MM.1S (cell line): ENCODE measurements at regions not wholly inside any gene's neighbourhood (a gene's known extent, or its start where the extent isn't known, plus 50 kb on each side); places are given as distances from the start of the nearest gene placed in this dataset.

Experiments
- DNase-seq: peaks from one replicate; pipeline ENCODE4 v3.0.0-alpha.2; 2015
- H2AFZ ChIP-seq: fragments of 300-600 bp; sonication (generic); 2 replicates; pipeline ENCODE4 v1.6.0; 2016; ENCODE audit warnings: antibody characterized with exemption, low read length
- H3F3A ChIP-seq: fragments of 300-600 bp; sonication (generic); 2 replicates; pipeline ENCODE4 v1.6.1; 2016; ENCODE audit warnings: mild to moderate bottlenecking, antibody characterized with exemption, low read length, moderate library complexity, mixed read lengths; ENCODE audit not compliant: insufficient read depth
- H3K27ac ChIP-seq: fragments of 300-600 bp; sonication (generic); 2 replicates; pipeline ENCODE4 v1.5.1; 2016; ENCODE audit warnings: mild to moderate bottlenecking, low read length
- H3K27me3 ChIP-seq: fragments of 300-600 bp; sonication (generic); replicated peaks from 2 replicates; pipeline ENCODE4 v1.6.0; 2016; ENCODE audit warnings: low read length; ENCODE audit not compliant: insufficient read depth
- H3K36me3 ChIP-seq: fragments of 300-600 bp; sonication (generic); replicated peaks from 2 replicates; pipeline ENCODE4 v1.6.1; 2016; ENCODE audit warnings: mild to moderate bottlenecking, low read length, mixed read lengths; ENCODE audit not compliant: insufficient read depth
- H3K4me1 ChIP-seq: fragments of 300-600 bp; sonication (generic); 2 replicates; pipeline ENCODE4 v1.6.1; 2016; ENCODE audit warnings: low read length, mixed read lengths
- H3K4me2 ChIP-seq: fragments of 300-600 bp; sonication (generic); 2 replicates; pipeline ENCODE4 v1.6.0; 2016; ENCODE audit warnings: low read depth, low read length
- H3K4me3 ChIP-seq: fragments of 300-600 bp; sonication (generic); 2 replicates; pipeline ENCODE4 v1.5.1; 2016; ENCODE audit warnings: low read length, mixed read lengths
- H3K79me2 ChIP-seq: fragments of 300-600 bp; sonication (generic); 2 replicates; pipeline ENCODE4 v1.6.1; 2016; ENCODE audit warnings: mixed run types, low read length, mixed read lengths
- H3K9ac ChIP-seq: fragments of 300-600 bp; sonication (generic); 2 replicates; pipeline ENCODE4 v1.6.1; 2016; ENCODE audit warnings: low read length, mixed read lengths
- H3K9me2 ChIP-seq: fragments of 300-600 bp; sonication (generic); replicated peaks from 2 replicates; pipeline ENCODE4 v1.6.1; 2016; ENCODE audit warnings: mild to moderate bottlenecking, low read length, mixed read lengths; ENCODE audit not compliant: insufficient read depth
- H3K9me3 ChIP-seq: fragments of 300-600 bp; sonication (generic); replicated peaks from 2 replicates; pipeline ENCODE4 v1.6.1; 2016; ENCODE audit warnings: mild to moderate bottlenecking, low read length, mixed read lengths; ENCODE audit not compliant: insufficient read depth
- H4K20me1 ChIP-seq: fragments of 300-600 bp; sonication (generic); 2 replicates; pipeline ENCODE4 v1.6.1; 2016; ENCODE audit warnings: mild to moderate bottlenecking, low read length, moderate library complexity, mixed read lengths; ENCODE audit not compliant: insufficient read depth
- EZH2 ChIP-seq: fragments of 300-600 bp; sonication (generic); optimal IDR thresholded peaks from 2 replicates; pipeline ENCODE3; 2017; ENCODE audit warnings: low read depth, mild to moderate bottlenecking, antibody characterized with exemption, low read length, mixed read lengths
- EZH2phosphoT487 ChIP-seq: fragments of 300-600 bp; sonication (generic); IDR thresholded peaks from 2 replicates; pipeline ENCODE4 v1.6.1; 2018; ENCODE audit warnings: antibody characterized with exemption, low read length
- TF ChIP-seq, protein P1 (sequence below): fragments of 300-600 bp; sonication (generic); IDR thresholded peaks from 2 replicates; pipeline ENCODE4 v1.5.1; 2016; ENCODE audit warnings: antibody characterized with exemption, low read length, mixed read lengths

DNA sequence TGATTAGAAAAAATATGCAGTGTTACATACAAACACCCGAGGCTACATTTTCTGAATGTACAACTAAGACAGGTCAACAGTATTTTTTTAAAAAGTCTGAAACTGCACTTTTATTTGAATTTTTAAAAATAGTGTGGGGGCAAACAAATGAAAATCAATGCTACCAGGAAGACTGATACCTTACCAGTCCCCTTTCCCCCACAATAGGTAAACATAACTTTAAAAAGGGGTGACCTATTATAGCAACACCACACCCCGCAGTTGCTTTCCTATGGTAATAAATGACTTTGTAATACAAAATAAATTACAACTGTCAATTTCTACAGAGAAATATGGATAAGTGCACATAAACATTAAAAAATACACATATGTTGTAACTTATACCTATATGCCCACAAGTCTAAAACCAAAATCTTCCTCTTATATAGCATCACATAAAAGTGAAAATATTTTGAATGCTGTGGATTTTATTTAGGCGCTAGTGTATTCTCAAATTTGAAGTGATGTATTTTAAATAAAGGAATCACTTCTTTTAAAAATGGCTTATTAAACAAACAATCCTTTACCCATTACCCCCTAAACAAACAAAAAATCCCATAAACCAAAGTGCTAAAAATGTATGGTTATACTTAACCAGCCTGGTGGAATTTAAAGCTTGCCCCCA is 63.1 kb downstream of the KCNRG start:
- peaks cover 37% of the 10 kb centered on the region; the same call in 1 of the 2 replicates for H4K20me1 ChIP-seq
- 0 out of 2 replicates have a peak, but pooled peaks cover 15% of the 10 kb centered on the region for H3K4me1 ChIP-seq
- no peaks in the 10 kb centered on the region for H3K9me2 ChIP-seq
- TF ChIP-seq EZH2phosphoT487: no peak
- H3F3A ChIP-seq: peaks cover 19% of the 10 kb centered on the region
- H3K79me2 ChIP-seq: peaks cover 87% of the 10 kb centered on the region
- no peaks in the 10 kb centered on the region for H3K27me3 ChIP-seq
- no peaks in the 10 kb centered on the region for H3K9me3 ChIP-seq
- H3K4me3 ChIP-seq: no peak overlapping the region; the same call in 1 of the 2 replicates
- no peak overlapping the region for H3K27ac ChIP-seq
- no peak for DNase-seq
- H3K36me3 ChIP-seq: no peaks in the 10 kb centered on the region; the same call in 1 of the 2 replicates
- H3K9ac ChIP-seq: no peak overlapping the region
- H3K4me2 ChIP-seq: peak overlapping the region; percentile 59
- H2AFZ ChIP-seq: no peak overlapping the region

DNA sequence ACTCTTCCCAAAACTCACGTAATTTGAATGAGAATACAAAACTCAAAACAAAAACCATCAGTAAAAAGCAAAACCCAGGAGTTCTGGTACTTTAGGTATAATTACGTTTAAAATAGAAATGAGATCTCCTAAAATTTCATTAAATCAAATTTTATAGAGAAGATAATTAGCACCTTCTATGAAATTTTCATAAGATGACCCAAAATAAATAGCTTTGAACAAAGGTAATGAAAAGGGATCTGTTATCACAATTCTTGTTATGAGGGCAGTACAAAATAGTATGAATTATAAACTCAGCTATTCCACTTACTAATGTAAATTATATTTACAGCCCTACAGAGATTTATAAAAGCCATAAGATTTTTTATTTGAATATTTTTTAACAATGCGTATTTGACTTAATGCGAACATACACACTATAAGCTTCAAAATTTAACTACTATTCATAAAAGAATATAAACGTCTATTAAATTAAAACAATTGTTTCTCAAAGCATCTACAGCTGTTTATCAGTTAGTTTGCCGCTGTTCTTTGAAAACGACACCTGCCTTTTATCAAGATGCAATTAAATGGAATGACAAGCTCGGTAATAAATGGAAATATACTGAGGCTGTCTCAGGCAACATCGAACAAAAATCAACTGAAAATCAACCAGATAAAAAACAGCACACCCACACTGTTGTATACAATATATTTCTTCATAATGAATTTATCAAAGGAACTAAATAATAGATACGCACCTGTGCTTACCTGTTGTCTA is 63.8 kb downstream of the KCNRG start:
- H3K9me3 ChIP-seq: no peaks in the 10 kb centered on the region
- DNase-seq: no peak
- no peaks in the 10 kb centered on the region; the same call in 1 of the 2 replicates for H3K36me3 ChIP-seq
- TF ChIP-seq, protein P1, sequence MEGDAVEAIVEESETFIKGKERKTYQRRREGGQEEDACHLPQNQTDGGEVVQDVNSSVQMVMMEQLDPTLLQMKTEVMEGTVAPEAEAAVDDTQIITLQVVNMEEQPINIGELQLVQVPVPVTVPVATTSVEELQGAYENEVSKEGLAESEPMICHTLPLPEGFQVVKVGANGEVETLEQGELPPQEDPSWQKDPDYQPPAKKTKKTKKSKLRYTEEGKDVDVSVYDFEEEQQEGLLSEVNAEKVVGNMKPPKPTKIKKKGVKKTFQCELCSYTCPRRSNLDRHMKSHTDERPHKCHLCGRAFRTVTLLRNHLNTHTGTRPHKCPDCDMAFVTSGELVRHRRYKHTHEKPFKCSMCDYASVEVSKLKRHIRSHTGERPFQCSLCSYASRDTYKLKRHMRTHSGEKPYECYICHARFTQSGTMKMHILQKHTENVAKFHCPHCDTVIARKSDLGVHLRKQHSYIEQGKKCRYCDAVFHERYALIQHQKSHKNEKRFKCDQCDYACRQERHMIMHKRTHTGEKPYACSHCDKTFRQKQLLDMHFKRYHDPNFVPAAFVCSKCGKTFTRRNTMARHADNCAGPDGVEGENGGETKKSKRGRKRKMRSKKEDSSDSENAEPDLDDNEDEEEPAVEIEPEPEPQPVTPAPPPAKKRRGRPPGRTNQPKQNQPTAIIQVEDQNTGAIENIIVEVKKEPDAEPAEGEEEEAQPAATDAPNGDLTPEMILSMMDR: no peak
- TF ChIP-seq EZH2 (no peak), EZH2phosphoT487 (no peak)
- H3F3A ChIP-seq: peaks cover 19% of the 10 kb centered on the region
- peak overlapping the region; percentile 97; the same call in 1 of the 2 replicates for H3K9ac ChIP-seq
- peaks cover 87% of the 10 kb centered on the region for H3K79me2 ChIP-seq
- no peak overlapping the region for H2AFZ ChIP-seq
- H3K27ac ChIP-seq: no peak overlapping the region
- H3K4me3 ChIP-seq: peak overlapping the region; percentile 82
- peaks cover 37% of the 10 kb centered on the region; the same call in 1 of the 2 replicates for H4K20me1 ChIP-seq
- H3K27me3 ChIP-seq: no peaks in the 10 kb centered on the region
- 0 out of 2 replicates have a peak, but pooled peaks cover 15% of the 10 kb centered on the region for H3K4me1 ChIP-seq
- H3K4me2 ChIP-seq: peak overlapping the region; percentile 59
- H3K9me2 ChIP-seq: no peaks in the 10 kb centered on the region

GRCh38 chr13:50079655-50080202 is 64.5 kb downstream of the KCNRG start:
- peaks cover 37% of the 10 kb centered on the region; the same call in 1 of the 2 replicates for H4K20me1 ChIP-seq
- no peaks in the 10 kb centered on the region for H3K9me2 ChIP-seq
- H3F3A ChIP-seq: peaks cover 19% of the 10 kb centered on the region
- no peak overlapping the region; the same call in 1 of the 2 replicates for H3K27ac ChIP-seq
- H3K79me2 ChIP-seq: peaks cover 87% of the 10 kb centered on the region
- H3K4me1 ChIP-seq: 0 out of 2 replicates have a peak, but pooled peaks cover 15% of the 10 kb centered on the region
- TF ChIP-seq, protein P1: no peak
- TF ChIP-seq EZH2 (no peak), EZH2phosphoT487 (no peak)
- no peak for DNase-seq
- no peak overlapping the region for H2AFZ ChIP-seq
- no peaks in the 10 kb centered on the region; the same call in 1 of the 2 replicates for H3K36me3 ChIP-seq
- H3K9me3 ChIP-seq: no peaks in the 10 kb centered on the region
- peak overlapping the region; percentile 97 for H3K9ac ChIP-seq
- peak overlapping the region; percentile 82 for H3K4me3 ChIP-seq
- H3K4me2 ChIP-seq: peak overlapping the region; percentile 59
- no peaks in the 10 kb centered on the region for H3K27me3 ChIP-seq
